GM19351 (cell line): ENCODE measurements at regions not wholly inside any gene's neighbourhood (a gene's known extent, or its start where the extent isn't known, plus 50 kb on each side); places are given as distances from the start of the nearest gene placed in this dataset.
"Not testable (repeated sequence)": the region's sequence is repeated elsewhere in the genome, so short reads cannot be mapped to it uniquely, and the experiment has no call there.

Source experiments
- ATAC-seq: cut with Tn5 transposase; IDR thresholded peaks from one replicate; pipeline ENCODE4 v1.9.1; 2021; ENCODE audit warnings: mild to moderate bottlenecking, moderate library complexity; ENCODE audit not compliant: unreplicated experiment

DNA sequence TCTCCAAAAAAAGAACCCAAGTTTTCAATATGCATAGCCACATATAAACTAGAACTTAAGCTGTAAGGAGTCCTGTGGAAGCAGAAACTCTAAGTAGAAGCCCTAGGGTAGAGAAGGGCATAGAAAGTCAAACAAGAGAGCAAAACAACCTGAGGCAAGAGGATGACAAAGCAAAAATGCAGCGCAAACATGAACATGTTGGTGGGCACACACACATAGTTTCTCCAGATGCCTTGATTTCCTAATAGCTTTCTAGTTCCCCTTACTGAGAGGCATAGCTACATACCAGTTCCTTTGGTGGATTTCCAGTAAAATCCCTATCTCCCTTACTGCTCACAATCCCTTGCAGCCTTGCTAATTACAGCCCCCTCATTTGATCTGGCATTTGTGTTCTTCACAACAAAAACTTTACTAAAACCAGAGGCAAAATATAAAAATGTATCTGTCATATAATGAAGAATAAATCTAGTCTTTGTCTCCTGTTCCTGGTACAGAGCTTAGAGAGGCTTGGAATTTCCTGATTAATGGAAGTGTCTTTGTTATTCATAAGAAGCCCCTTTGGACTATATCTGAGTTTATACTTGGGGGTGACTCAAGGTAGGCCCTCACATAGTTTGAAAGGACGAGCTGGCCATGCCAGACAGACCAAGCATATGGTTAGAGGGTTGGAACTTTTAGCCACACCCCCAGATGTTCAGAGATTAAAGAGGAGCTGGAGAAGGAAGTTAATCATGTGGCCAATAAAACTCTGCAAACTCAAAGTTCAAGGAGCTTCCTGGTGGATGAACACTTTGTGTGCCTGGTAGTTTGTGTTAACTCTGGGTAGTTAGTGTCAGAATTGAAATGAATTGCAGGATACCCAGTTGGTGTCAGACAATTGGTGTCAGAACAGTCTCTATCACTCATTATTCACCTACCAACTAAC lies 52.7 kb upstream of the ZCCHC13 start:
- ATAC-seq, result no peak

GRCh38 chrX:74250574-74250973 lies 53.4 kb upstream of the ZCCHC13 start:
- no peak for ATAC-seq

DNA sequence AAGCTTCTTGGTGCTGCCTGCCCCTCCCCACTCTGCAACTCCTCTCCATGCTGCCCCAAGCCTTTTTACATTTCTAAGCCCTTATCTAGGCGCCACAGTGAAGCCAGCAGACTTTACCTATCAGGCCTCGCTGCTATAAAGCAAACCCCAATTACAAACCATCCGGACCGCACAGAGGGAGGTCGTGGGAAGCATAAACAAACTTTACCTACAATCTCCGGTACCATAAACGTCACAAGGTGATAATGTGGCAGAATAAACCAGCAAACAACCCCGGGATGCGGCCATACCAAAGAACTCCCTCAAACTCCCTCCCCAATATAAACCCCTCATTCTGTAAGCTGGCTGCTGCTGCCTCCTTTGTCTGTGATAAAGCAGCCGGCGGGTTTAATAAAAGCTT lies 54.0 kb upstream of the ZCCHC13 start:
- no peak for ATAC-seq

- ATAC-seq, result no peak
Observed at GRCh38 chrX:74248889-74249288, 55.1 kb upstream of the ZCCHC13 start.

DNA sequence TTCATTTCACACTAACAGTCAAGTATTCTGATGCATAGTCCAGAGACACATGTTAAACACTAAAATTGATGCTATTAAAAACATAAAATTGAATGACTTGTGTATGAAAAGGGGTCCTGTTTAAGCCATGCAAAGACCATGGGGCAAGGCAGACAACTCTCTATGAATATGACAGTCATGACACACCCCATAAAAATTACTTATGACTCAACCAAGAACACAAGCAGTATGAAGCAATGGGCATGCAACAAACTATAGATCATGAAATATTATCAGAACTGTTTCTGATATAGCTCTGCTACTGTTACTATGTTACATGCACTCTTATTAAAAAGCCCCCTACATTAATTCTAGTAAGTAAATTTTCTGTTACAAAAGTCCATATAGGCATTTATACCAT lies 57.5 kb upstream of the ZCCHC13 start:
- no peak for ATAC-seq

DNA sequence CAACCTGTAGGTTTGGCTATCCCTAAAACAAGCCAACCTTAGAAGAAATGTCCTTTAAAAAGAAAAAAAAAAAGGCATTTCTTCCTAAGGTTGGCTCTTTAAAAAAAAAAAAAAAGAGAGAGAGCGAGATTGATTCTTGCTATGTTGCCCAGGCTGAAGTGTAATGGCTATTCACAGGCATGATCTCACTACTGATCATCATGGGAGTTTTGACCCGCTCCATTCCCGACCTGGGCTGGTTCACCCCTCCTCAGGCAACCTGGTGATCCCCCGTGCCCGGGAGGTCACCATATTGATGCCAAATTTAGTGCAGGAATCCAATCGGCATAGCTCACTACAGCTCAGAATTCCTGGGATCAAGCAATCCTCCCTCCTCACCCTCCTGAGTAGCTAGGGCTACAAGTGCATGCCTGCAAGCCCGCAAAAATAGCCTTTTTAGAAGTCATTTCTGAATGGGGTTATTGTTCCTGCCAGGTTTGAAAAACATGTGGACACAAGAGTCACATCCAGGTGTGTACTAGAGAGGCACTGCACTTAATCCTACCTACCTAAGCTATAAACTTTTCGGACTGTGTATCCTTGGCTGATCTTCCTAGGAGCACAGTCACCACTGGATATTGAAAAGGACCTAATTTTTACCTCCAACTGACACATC lies 61.4 kb upstream of the ZCCHC13 start:
- no peak for ATAC-seq

- no peak for ATAC-seq
Observed at GRCh38 chrX:74242050-74242449, 61.9 kb upstream of the ZCCHC13 start.

GRCh38 chrX:74238771-74239170 lies 65.2 kb upstream of the ZCCHC13 start:
- ATAC-seq, result no peak

DNA sequence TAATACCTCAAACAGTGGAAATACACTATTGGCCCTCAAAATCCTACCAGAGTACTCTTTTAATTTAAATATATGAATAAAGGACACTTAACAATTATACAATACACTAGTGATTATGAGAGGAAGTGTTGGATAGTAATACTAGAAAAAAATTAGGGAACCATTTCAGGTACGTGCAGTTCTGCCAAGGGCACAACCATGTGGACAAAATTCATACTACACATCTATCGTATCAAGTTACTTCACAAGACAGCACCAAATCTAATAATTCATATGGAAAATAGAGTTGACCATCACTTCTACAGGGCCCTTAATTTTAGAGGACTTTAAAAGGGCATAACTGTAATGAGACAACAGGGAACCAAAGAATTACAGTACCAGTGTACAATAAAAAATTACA lies 69.2 kb upstream of the ZCCHC13 start:
- no peak for ATAC-seq

GRCh38 chrX:74232859-74233258 lies 71.1 kb upstream of the ZCCHC13 start:
- peak; percentile 60 for ATAC-seq

GRCh38 chrX:74231625-74232024 lies 72.4 kb upstream of the ZCCHC13 start:
- ATAC-seq, result no peak

- no peak for ATAC-seq
Observed at GRCh38 chrX:74230094-74230493, 73.9 kb upstream of the ZCCHC13 start.

DNA sequence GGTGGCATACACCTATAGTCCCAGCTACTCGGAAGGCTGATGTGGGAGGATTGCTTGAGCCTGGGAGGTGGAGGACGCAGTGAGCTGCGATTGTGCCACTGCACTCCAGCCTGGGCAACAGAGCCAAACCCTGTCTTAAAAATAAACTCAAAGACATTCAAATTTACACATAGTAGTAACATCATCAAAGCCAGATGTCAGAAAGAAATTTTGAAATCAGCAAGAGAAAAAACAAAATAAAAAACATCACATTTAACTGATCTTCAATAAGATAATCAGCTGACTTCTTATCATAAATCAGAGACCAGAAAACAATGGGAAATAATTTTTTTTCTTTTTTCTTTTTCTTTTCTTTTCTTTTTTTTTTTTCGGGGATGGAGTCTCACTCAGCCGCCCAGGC lies 78.9 kb upstream of the ZCCHC13 start:
- ATAC-seq, result no peak

GRCh38 chrX:74220277-74220676 lies 83.7 kb upstream of the ZCCHC13 start:
- ATAC-seq, result no peak

GRCh38 chrX:74218895-74219294 lies 85.1 kb upstream of the ZCCHC13 start:
- ATAC-seq, result no peak

GRCh38 chrX:74216421-74216820 lies 87.6 kb upstream of the ZCCHC13 start:
- ATAC-seq, result no peak

GRCh38 chrX:74211911-74212310 lies 92.1 kb upstream of the ZCCHC13 start:
- no peak for ATAC-seq

GRCh38 chrX:74207539-74207938 lies 96.4 kb upstream of the ZCCHC13 start:
- no peak for ATAC-seq

GRCh38 chrX:74195605-74196004 lies 108.4 kb upstream of the ZCCHC13 start:
- ATAC-seq, result no peak

DNA sequence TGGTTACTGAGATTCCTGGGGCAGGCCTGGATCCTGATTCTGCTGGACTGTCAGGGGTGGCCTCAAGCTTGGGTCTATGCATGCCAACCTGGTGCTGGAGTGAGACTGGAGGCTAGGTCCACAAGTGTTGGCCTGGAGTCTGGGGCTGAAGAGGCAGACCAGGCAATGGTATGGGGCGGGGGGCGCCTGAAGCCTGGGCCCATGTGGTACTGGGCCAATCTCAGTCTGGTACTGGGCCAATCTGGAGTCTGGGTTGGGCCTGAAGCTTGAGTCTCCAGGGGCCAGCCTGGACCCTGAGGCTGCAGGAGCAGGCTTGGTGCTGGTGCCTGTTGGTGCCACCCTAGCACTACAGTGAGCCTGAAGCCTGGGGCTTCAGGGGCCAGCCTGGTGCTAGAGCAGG lies 108.9 kb upstream of the ZCCHC13 start:
- ATAC-seq, result no peak

DNA sequence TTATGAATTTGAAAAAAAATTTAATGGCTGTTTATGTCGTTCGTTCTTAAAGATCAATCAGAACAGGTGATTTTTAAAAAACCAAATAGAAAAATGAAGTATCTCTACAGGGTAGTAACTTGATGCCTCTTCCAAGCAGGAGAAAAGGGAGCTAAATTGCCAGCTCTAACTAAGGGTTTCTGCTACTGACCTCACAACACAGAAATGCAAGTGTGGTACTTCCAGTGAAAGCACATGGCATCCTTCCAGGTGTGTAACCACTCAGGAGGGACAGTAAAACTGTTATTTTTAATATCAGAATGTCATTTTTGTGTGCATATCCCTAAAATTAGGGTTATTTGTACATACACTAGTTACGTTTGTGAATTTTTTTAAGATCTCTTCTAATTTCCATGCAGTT lies 116.8 kb upstream of the ZCCHC13 start:
- ATAC-seq, result no peak

DNA sequence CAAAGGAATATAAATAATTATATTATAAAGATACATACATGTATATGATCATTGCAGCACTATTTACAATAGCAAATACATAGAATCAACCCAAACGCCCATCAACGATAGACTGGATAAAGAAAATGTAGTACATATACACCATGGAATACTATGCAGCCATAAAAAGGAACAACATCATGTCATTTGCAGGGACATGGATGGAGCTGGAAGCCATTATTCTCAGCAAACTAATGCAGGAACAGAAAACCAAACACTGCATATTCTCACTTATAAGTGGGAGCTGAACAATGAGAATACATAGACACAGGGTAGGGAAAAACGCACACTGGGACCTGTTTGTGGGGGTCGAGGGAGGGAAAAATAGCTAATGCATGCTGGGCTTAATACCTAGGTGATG lies 120.9 kb upstream of the ZCCHC13 start:
- ATAC-seq, result not testable (repeated sequence)
